ENCODE measurements at regions not wholly inside any gene's neighbourhood (a gene's known extent, or its start where the extent isn't known, plus 50 kb on each side); places are given as distances from the start of the nearest gene placed in this dataset.

DNA sequence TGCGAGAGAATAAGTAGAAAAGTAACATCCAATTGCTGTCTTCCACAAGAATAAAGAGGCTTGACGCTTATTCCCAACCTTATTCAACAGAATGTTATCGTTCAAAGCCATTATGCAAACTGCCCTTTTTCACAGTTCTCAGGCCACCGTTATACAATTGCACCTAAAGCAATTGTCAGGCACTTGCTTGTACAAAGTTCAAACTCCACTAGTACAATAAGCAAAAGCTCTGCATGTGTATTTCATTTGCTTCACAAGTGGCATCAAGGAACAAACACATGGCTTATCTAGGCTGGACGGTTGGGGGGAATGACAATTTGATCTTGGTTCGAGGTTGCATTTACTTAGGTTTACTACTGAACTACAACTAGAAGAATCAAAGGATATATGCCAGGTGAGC lies 815.6 kb downstream of the EFNB2 start:
- H3K4me3 ChIP-seq (ENCODE audit: low read length) = no peak overlapping the region
- H3K9me3 ChIP-seq (ENCODE audit: control insufficient read depth, insufficient read depth, low read length) = no peaks in the 10 kb centered on the region
- no peak overlapping the region for H3K4me2 ChIP-seq (ENCODE audit: low read length)
- H3K4me1 ChIP-seq (ENCODE audit: control insufficient read depth, low read length) = no peaks in the 10 kb centered on the region
- no peaks in the 10 kb centered on the region for H3K27me3 ChIP-seq (ENCODE audit: control insufficient read depth, low read length)
- H3K79me2 ChIP-seq (ENCODE audit: control insufficient read depth, low read length) = no peaks in the 10 kb centered on the region
- TF ChIP-seq EZH2phosphoT487 (IDR thresholded peaks at IDR 0.05; ENCODE audit: borderline replicate concordance, low read length) = no peak
- TF ChIP-seq, protein P1, sequence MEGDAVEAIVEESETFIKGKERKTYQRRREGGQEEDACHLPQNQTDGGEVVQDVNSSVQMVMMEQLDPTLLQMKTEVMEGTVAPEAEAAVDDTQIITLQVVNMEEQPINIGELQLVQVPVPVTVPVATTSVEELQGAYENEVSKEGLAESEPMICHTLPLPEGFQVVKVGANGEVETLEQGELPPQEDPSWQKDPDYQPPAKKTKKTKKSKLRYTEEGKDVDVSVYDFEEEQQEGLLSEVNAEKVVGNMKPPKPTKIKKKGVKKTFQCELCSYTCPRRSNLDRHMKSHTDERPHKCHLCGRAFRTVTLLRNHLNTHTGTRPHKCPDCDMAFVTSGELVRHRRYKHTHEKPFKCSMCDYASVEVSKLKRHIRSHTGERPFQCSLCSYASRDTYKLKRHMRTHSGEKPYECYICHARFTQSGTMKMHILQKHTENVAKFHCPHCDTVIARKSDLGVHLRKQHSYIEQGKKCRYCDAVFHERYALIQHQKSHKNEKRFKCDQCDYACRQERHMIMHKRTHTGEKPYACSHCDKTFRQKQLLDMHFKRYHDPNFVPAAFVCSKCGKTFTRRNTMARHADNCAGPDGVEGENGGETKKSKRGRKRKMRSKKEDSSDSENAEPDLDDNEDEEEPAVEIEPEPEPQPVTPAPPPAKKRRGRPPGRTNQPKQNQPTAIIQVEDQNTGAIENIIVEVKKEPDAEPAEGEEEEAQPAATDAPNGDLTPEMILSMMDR (IDR thresholded peaks at IDR 0.05; ENCODE audit: low read depth, low read length, poor library complexity, severe bottlenecking) = no peak
- H3K36me3 ChIP-seq (ENCODE audit: control insufficient read depth, low read length) = no peaks in the 10 kb centered on the region
- no peaks in the 10 kb centered on the region for H4K20me1 ChIP-seq (ENCODE audit: control insufficient read depth, insufficient read depth, low read depth, low read length)
- H3K27ac ChIP-seq (ENCODE audit: low read depth, low read length) = no peak overlapping the region
- H3K9me2 ChIP-seq (replicated peaks; ENCODE audit: control insufficient read depth, low read length) = no peaks in the 10 kb centered on the region
- no peaks in the 10 kb centered on the region for H3F3A ChIP-seq (ENCODE audit: control insufficient read depth, insufficient read depth)

DNA sequence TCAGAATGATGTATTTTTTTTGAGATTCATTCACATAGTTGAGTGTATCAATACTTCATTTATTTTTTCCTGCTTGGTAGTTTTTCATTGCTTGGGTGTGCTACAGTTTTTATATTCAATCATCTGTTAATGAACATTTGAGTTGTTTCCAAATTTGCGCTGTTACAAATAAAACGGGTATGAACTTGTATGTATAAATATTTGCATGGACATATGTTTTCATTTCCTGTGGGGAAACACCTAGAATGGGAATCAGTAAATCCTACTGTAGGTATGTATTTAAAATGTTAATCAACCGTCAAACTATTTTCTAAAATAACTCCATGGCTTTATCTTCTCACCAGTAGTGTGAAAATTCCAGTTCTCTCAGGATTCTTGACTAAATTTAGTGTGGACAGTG lies 826.3 kb downstream of the EFNB2 start:
- Histone ChIP-seq H3F3A (ENCODE audit: control insufficient read depth, insufficient read depth) (no peaks in the 10 kb centered on the region), H3K4me3 (ENCODE audit: low read length) (no peak overlapping the region), H3K79me2 (ENCODE audit: control insufficient read depth, low read length) (no peaks in the 10 kb centered on the region), H3K36me3 (ENCODE audit: control insufficient read depth, low read length) (no peaks in the 10 kb centered on the region), H3K9me3 (ENCODE audit: control insufficient read depth, insufficient read depth, low read length) (no peaks in the 10 kb centered on the region), H3K9me2 (replicated peaks; ENCODE audit: control insufficient read depth, low read length) (no peaks in the 10 kb centered on the region), H3K27me3 (ENCODE audit: control insufficient read depth, low read length) (no peaks in the 10 kb centered on the region), H4K20me1 (ENCODE audit: control insufficient read depth, insufficient read depth, low read depth, low read length) (no peaks in the 10 kb centered on the region), H3K4me1 (ENCODE audit: control insufficient read depth, low read length) (no peaks in the 10 kb centered on the region), H3K27ac (ENCODE audit: low read depth, low read length) (no peak overlapping the region), H3K4me2 (ENCODE audit: low read length) (no peak overlapping the region)
- TF ChIP-seq, protein P1 (IDR thresholded peaks at IDR 0.05; ENCODE audit: low read depth, low read length, poor library complexity, severe bottlenecking) = no peak
- TF ChIP-seq EZH2phosphoT487 (IDR thresholded peaks at IDR 0.05; ENCODE audit: borderline replicate concordance, low read length) = no peak

- no peak overlapping the region for H3K4me3 ChIP-seq (ENCODE audit: low read length)
- H3K4me2 ChIP-seq (ENCODE audit: low read length) = no peak overlapping the region
- no peaks in the 10 kb centered on the region for H3K79me2 ChIP-seq (ENCODE audit: control insufficient read depth, low read length)
- no peaks in the 10 kb centered on the region for H3K27me3 ChIP-seq (ENCODE audit: control insufficient read depth, low read length)
- no peaks in the 10 kb centered on the region for H3K36me3 ChIP-seq (ENCODE audit: control insufficient read depth, low read length)
- no peak for TF ChIP-seq EZH2phosphoT487 (IDR thresholded peaks at IDR 0.05; ENCODE audit: borderline replicate concordance, low read length)
- TF ChIP-seq, protein P1 (IDR thresholded peaks at IDR 0.05; ENCODE audit: low read depth, low read length, poor library complexity, severe bottlenecking) = no peak
- no peaks in the 10 kb centered on the region for H3F3A ChIP-seq (ENCODE audit: control insufficient read depth, insufficient read depth)
- H3K4me1 ChIP-seq (ENCODE audit: control insufficient read depth, low read length) = no peaks in the 10 kb centered on the region
- no peaks in the 10 kb centered on the region for H3K9me3 ChIP-seq (ENCODE audit: control insufficient read depth, insufficient read depth, low read length)
- H3K27ac ChIP-seq (ENCODE audit: low read depth, low read length) = no peak overlapping the region
- H3K9me2 ChIP-seq (replicated peaks; ENCODE audit: control insufficient read depth, low read length) = no peaks in the 10 kb centered on the region
- no peaks in the 10 kb centered on the region for H4K20me1 ChIP-seq (ENCODE audit: control insufficient read depth, insufficient read depth, low read depth, low read length)
Measured at GRCh38 chr13:105703843-105704242, 831.6 kb downstream of the EFNB2 start.

- Histone ChIP-seq H3K27me3 (ENCODE audit: control insufficient read depth, low read length) (no peaks in the 10 kb centered on the region), H3F3A (ENCODE audit: control insufficient read depth, insufficient read depth) (no peaks in the 10 kb centered on the region), H3K9me2 (replicated peaks; ENCODE audit: control insufficient read depth, low read length) (no peaks in the 10 kb centered on the region), H3K4me3 (ENCODE audit: low read length) (no peak overlapping the region), H4K20me1 (ENCODE audit: control insufficient read depth, insufficient read depth, low read depth, low read length) (no peaks in the 10 kb centered on the region), H3K27ac (ENCODE audit: low read depth, low read length) (no peak overlapping the region), H3K9me3 (ENCODE audit: control insufficient read depth, insufficient read depth, low read length) (no peaks in the 10 kb centered on the region), H3K79me2 (ENCODE audit: control insufficient read depth, low read length) (no peaks in the 10 kb centered on the region), H3K4me2 (ENCODE audit: low read length) (no peak overlapping the region), H3K4me1 (ENCODE audit: control insufficient read depth, low read length) (no peaks in the 10 kb centered on the region), H3K36me3 (ENCODE audit: control insufficient read depth, low read length) (no peaks in the 10 kb centered on the region)
- TF ChIP-seq, protein P1 (IDR thresholded peaks at IDR 0.05; ENCODE audit: low read depth, low read length, poor library complexity, severe bottlenecking) = no peak
- no peak for TF ChIP-seq EZH2phosphoT487 (IDR thresholded peaks at IDR 0.05; ENCODE audit: borderline replicate concordance, low read length)
Measured at GRCh38 chr13:105702441-105702840, 833.0 kb downstream of the EFNB2 start.
